H1 (cell line): ENCODE measurements at regions not wholly inside any gene's neighbourhood (a gene's known extent, or its start where the extent isn't known, plus 50 kb on each side); places are given as distances from the start of the nearest gene placed in this dataset.

Source experiments
- BACH1 ChIP-seq: IDR thresholded peaks from 2 replicates; pipeline ENCODE4 v1.6.1; 2012; ENCODE audit warnings: low read length, improper control_type of control experiment
- BRCA1 ChIP-seq: IDR thresholded peaks from 2 replicates; pipeline ENCODE4 v1.6.1; 2012; ENCODE audit warnings: low read depth, low read length, improper control_type of control experiment
- CTBP2 ChIP-seq: IDR thresholded peaks from 2 replicates; pipeline ENCODE4 v1.7.0; 2011; ENCODE audit warnings: borderline replicate concordance, mild to moderate bottlenecking, moderate library complexity, mixed read lengths, low read length; ENCODE audit not compliant: insufficient read depth, insufficient read length
- CTCF ChIP-seq, 3 experiments: IDR thresholded peaks; 1 replicate in 2 of 3; 2 replicates in 1 of 3; pipeline versions ENCODE4 v1.5.1 to v1.6.1; 2011; ENCODE audit warnings: low read length in 3 of 3, mild to moderate bottlenecking in 3 of 3, inconsistent platforms in 2 of 3, low read depth in 1 of 3, moderate library complexity in 1 of 3; ENCODE audit not compliant: insufficient read depth in 1 of 3; ENCODE audit errors: control extremely low read depth in 1 of 3
- EP300 ChIP-seq, 2 experiments: IDR thresholded peaks; 1 replicate in 1 of 2; 2 replicates in 1 of 2; pipeline ENCODE4 v1.6.1; 2011 to 2012; ENCODE audit warnings: low read depth in 2 of 2, low read length in 2 of 2, mild to moderate bottlenecking in 2 of 2, borderline replicate concordance in 1 of 2, inconsistent platforms in 1 of 2, moderate library complexity in 1 of 2
- GTF2F1 ChIP-seq: IDR thresholded peaks from 2 replicates; pipeline ENCODE4 v1.6.1; 2012; ENCODE audit warnings: low read depth, low read length, improper control_type of control experiment, borderline replicate concordance
- POLR2A ChIP-seq, 2 experiments: IDR thresholded peaks; 1 replicate in 1 of 2; 2 replicates in 1 of 2; pipeline ENCODE4 v1.6.1; 2011; ENCODE audit warnings: low read depth in 2 of 2, low read length in 2 of 2, mild to moderate bottlenecking in 2 of 2; ENCODE audit errors: control extremely low read depth in 1 of 2
- POLR2AphosphoS5 ChIP-seq: IDR thresholded peaks from 2 replicates; pipeline ENCODE4 v1.6.1; 2011; ENCODE audit warnings: low read depth, low read length
- RNF2 ChIP-seq: fragments of 200-900, 300-1000 bp; sonication (generic); IDR thresholded peaks from 2 replicates; pipeline ENCODE4 v1.7.1; 2016; ENCODE audit warnings: borderline replicate concordance, low read depth, mild to moderate bottlenecking, antibody characterized with exemption, low read length; ENCODE audit not compliant: poor library complexity, severe bottlenecking; ENCODE audit errors: missing control alignments
- YY1 ChIP-seq: IDR thresholded peaks from 2 replicates; pipeline ENCODE4 v1.6.1; 2011; ENCODE audit warnings: low read depth, mild to moderate bottlenecking, low read length

- TF ChIP-seq GTF2F1 (no peak), POLR2A (IDR thresholded peaks at IDR 0.05; ENCODE audit: control extremely low read depth in 1 of 2, low read depth in 2 of 2, low read length in 2 of 2) (no peak), POLR2AphosphoS5 (no peak), BACH1 (no peak), EP300 (IDR thresholded peaks at IDR 0.05; ENCODE audit: borderline replicate concordance in 1 of 2, low read depth in 2 of 2, low read length in 2 of 2) (no peak), CTCF (IDR thresholded peaks at IDR 0.05; ENCODE audit: control extremely low read depth in 1 of 3, insufficient read depth in 1 of 3, low read depth in 1 of 3, low read length in 3 of 3) (no peak), YY1 (no peak), RNF2 (no peak), CTBP2 (no peak), BRCA1 (no peak)
Measured at GRCh38 chr2:136323935-136324334, 206.0 kb upstream of the CXCR4 start.
